ENCODE measurements at regions not wholly inside any gene's neighbourhood (a gene's known extent, or its start where the extent isn't known, plus 50 kb on each side); places are given as distances from the start of the nearest gene placed in this dataset.

GRCh38 chr9:16316456-16316855 lies 554.0 kb downstream of the BNC2 start:
- TF ChIP-seq, protein P1, sequence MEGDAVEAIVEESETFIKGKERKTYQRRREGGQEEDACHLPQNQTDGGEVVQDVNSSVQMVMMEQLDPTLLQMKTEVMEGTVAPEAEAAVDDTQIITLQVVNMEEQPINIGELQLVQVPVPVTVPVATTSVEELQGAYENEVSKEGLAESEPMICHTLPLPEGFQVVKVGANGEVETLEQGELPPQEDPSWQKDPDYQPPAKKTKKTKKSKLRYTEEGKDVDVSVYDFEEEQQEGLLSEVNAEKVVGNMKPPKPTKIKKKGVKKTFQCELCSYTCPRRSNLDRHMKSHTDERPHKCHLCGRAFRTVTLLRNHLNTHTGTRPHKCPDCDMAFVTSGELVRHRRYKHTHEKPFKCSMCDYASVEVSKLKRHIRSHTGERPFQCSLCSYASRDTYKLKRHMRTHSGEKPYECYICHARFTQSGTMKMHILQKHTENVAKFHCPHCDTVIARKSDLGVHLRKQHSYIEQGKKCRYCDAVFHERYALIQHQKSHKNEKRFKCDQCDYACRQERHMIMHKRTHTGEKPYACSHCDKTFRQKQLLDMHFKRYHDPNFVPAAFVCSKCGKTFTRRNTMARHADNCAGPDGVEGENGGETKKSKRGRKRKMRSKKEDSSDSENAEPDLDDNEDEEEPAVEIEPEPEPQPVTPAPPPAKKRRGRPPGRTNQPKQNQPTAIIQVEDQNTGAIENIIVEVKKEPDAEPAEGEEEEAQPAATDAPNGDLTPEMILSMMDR (IDR thresholded peaks at IDR 0.05; ENCODE audit: low read depth, low read length), result no peak
- in situ Hi-C loops (cut with HindIII; ENCODE audit: low sequenced_read_pairs), result no loop called here
- no peak overlapping the region for H3K4me3 ChIP-seq (ENCODE audit: low read depth, low read length)
- no peak for DNase-seq (ENCODE audit: low read depth, low spot score)

DNA sequence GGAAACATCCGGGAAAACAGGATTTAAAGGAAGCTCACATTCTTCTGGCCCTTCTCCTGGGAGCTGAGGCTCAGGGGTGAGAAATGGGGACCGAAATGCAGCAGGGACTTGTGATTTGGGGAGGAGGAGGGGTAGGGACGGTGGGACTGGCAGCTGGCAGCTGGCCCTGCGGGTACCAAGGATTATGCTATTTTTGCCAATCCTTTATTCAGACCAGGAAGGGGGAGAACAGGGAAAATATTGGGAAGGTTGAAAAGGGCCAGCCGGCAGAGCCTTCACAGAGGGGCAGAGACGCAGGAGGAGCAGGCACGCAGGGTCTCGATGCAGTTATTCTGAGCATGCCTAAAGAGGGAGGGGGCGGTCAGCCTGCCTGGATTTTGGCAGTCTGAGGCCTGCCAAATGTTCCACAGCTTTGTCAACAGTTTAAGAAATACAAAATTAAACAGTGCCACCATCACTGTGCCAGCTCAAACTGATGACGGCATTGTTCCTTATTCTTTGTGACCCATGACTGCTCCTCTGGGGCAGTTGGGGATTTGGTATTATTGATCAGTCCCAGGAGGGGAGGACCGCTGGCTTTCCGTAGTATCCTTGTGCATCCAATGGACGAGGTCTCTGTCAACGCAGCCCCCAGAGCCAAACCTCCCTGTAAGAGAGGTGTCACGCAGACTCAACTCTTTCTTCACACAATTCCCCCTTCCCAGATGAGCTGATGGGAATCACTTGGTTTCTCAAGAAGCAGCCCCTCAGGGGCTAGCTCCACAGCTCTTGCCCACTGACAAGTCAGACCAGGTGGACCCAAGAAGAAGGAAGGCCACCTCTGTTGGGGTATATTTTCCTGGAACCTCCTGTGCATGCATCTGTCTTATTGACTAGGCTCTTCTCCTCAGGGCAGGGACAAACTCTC lies 553.3 kb downstream of the BNC2 start:
- TF ChIP-seq, protein P1 (IDR thresholded peaks at IDR 0.05; ENCODE audit: low read depth, low read length), result no peak
- no peak overlapping the region for H3K4me3 ChIP-seq (ENCODE audit: low read depth, low read length)
- no peak for DNase-seq (ENCODE audit: low read depth, low spot score)
- in situ Hi-C loops (cut with HindIII; ENCODE audit: low sequenced_read_pairs), result no loop called here

DNA sequence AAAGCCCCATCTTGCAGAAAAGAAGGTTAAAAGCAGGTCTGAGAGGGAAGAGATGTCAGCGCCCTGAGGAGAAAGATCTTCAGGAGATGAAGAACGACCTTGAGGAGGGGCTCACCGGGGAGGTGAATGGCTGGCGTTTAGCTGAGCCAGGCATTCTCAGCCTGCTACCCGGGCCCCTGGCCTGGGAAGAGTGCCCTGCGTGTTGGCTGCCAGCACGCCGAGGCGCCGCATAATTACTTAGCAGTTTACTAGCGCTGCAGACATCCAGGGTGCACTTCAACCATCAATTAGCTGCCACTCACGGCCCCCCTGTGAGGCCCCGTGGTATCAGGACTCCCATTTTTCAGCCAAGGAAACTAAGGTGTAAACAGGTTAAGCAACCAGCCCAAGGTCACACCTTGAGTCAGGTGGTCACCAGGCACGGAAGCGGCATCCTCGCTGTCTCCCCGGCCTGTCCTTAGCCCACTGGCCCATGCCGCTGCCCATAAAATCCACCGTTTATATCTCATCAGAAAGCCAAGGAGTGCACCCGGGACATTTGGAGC lies 551.9 kb downstream of the BNC2 start:
- in situ Hi-C loops (cut with HindIII; ENCODE audit: low sequenced_read_pairs), result no loop called here
- TF ChIP-seq, protein P1 (IDR thresholded peaks at IDR 0.05; ENCODE audit: low read depth, low read length), result no peak
- no peak for DNase-seq (ENCODE audit: low read depth, low spot score)
- no peak overlapping the region for H3K4me3 ChIP-seq (ENCODE audit: low read depth, low read length)

DNA sequence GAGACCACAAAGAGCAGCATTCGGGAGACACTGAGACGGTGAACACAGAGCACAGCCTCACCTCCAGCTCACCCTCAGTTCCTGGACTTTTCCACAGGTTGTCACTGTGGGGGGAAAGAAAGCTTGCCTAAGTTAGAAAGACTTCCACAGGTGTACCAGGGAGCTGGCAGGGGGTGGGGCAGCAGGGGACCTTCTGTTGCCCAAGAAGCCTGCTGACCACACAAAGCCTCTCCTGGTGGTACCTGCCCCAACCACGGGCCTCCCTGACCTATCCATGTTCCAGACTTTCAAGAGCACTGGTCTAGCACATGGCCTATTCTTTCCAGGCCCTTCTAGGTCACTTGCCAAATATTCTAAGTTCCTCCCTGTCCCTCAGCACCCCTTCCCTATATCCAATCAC lies 550.8 kb downstream of the BNC2 start:
- in situ Hi-C loops (cut with HindIII; ENCODE audit: low sequenced_read_pairs), result no loop called here
- TF ChIP-seq, protein P1 (IDR thresholded peaks at IDR 0.05; ENCODE audit: low read depth, low read length), result no peak

GRCh38 chr9:16320338-16320902 lies 550.0 kb downstream of the BNC2 start:
- TF ChIP-seq, protein P1 (IDR thresholded peaks at IDR 0.05; ENCODE audit: low read depth, low read length), result no peak
- DNase-seq (ENCODE audit: low read depth, low spot score), result no peak
- no peak overlapping the region for H3K4me3 ChIP-seq (ENCODE audit: low read depth, low read length)
- in situ Hi-C loops (cut with HindIII; ENCODE audit: low sequenced_read_pairs), result no loop called here

More for the DNA sequence above, 550.8 kb downstream of the BNC2 start:
- DNase-seq (ENCODE audit: low read depth, low spot score), result no peak
- H3K4me3 ChIP-seq (ENCODE audit: low read depth, low read length), result no peak overlapping the region

DNA sequence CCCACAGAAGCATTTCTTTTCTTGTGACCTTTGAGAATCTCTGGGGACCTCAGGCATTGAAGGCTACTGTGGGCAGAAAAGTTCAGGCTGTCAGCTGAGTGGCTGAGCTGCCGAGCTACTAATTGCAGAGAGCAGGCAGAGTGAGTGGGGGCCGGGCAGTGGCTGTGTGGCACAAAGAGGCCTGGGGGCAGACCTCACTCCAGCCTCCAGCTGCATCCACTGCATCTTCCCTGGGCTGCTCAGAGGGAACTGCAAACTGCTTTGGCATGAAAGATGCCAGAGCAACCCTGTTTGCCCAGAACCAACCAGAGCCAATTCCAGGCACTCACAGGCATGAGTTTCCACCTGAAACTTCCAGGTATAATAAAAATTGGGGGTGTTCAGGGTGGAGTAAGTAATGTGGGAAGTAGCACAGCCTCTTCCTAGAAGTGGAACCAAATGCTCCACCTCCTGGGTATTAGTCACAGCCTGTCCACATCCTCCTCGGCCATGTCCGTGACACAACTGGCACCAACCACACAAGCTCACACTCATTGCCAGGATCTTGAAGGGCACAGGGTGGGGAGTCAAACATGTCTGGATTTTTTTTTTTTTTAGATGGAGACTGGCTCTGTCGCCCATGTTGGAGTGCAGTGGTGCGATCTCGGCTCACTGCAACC lies 548.9 kb downstream of the BNC2 start:
- TF ChIP-seq, protein P1 (IDR thresholded peaks at IDR 0.05; ENCODE audit: low read depth, low read length), result no peak
- peak; percentile 60 for DNase-seq (ENCODE audit: low read depth, low spot score)
- in situ Hi-C loops (cut with HindIII; ENCODE audit: low sequenced_read_pairs), result no loop called here
- H3K4me3 ChIP-seq (ENCODE audit: low read depth, low read length), result no peak overlapping the region

Data from astrocyte of the spinal cord (primary cell).